Natural killer cell (primary cell): ENCODE measurements at regions not wholly inside any gene's neighbourhood (a gene's known extent, or its start where the extent isn't known, plus 50 kb on each side); places are given as distances from the start of the nearest gene placed in this dataset.

Source experiments
- ATAC-seq, 3 donors: fragments of 150-1000 bp in 2 of 3; fragments of 200-7000 bp in 1 of 3; cut with Tn5 transposase; 1 replicate in 1 of 3; 2 replicates in 2 of 3; pipeline ENCODE4 v1.10.0; 2021; ENCODE audit warnings: mild to moderate bottlenecking in 2 of 3, moderate library complexity in 2 of 3
- DNase-seq, 2 donors: peaks; one replicate each; pipeline versions ENCODE4 v3.0.0 to v3.0.0-alpha.2; 2013 to 2021; ENCODE audit warnings: mixed read lengths in 1 of 2
- H3K27ac ChIP-seq: one replicate; pipeline ENCODE4 v1.5.1; 2013; ENCODE audit warnings: mild to moderate bottlenecking, low read length
- H3K27me3 ChIP-seq: one replicate; pipeline ENCODE4 v1.6.1; 2013; ENCODE audit warnings: low read length; ENCODE audit not compliant: control insufficient read depth, insufficient read depth
- H3K36me3 ChIP-seq: one replicate; pipeline ENCODE4 v1.6.1; 2013; ENCODE audit warnings: low read length; ENCODE audit not compliant: control insufficient read depth, insufficient read depth
- H3K4me1 ChIP-seq: one replicate; pipeline ENCODE4 v1.6.1; 2013; ENCODE audit warnings: low read length; ENCODE audit not compliant: control insufficient read depth, insufficient read depth
- H3K4me3 ChIP-seq: one replicate; pipeline ENCODE4 v1.5.1; 2013; ENCODE audit warnings: low read length
- H3K9me3 ChIP-seq: one replicate; pipeline ENCODE4 v1.6.1; 2013; ENCODE audit warnings: low read length; ENCODE audit not compliant: control insufficient read depth, insufficient read depth
- H3K27ac Mint-ChIP-seq, 2 donors: one replicate each; pipeline ENCODE4 v1.8.0; 2022; ENCODE audit warnings: mild to moderate bottlenecking in 2 of 2, mixed read lengths in 2 of 2, moderate library complexity in 1 of 2
- H3K27me3 Mint-ChIP-seq, 2 donors: one replicate each; pipeline ENCODE4 v1.8.0; 2022; ENCODE audit warnings: low read depth in 2 of 2, mixed read lengths in 2 of 2
- H3K36me3 Mint-ChIP-seq: one replicate; pipeline ENCODE4 v1.8.0; 2022; ENCODE audit warnings: mixed read lengths
- H3K4me1 Mint-ChIP-seq, 2 donors: one replicate each; pipeline ENCODE4 v1.8.0; 2022; ENCODE audit warnings: mixed read lengths in 2 of 2
- H3K4me3 Mint-ChIP-seq: one replicate; pipeline ENCODE4 v1.8.0; 2022; ENCODE audit warnings: mild to moderate bottlenecking, moderate library complexity, mixed read lengths
- H3K9me3 Mint-ChIP-seq, 2 donors: one replicate each; pipeline ENCODE4 v1.8.0; 2022; ENCODE audit warnings: mixed read lengths in 2 of 2
- WGBS: methylation state at CpG from one replicate; pipeline ENCODE4 v1.1.7; 2013; ENCODE audit warnings: missing lambda C conversion rate; ENCODE audit not compliant: insufficient coverage; 5-methylcytosine and 5-hydroxymethylcytosine counted together
- intact Hi-C: fragments of 100-400 bp; cut with micrococcal nuclease; formaldehyde crosslinking; loops from one replicate; pipeline ENCODE4 v1.14.2; 2022
- TF ChIP-seq, protein P1 (sequence below): fragments of 200-600 bp; IDR thresholded peaks from one replicate; pipeline ENCODE4 v1.8.0; 2022; ENCODE audit warnings: antibody characterized with exemption

DNA sequence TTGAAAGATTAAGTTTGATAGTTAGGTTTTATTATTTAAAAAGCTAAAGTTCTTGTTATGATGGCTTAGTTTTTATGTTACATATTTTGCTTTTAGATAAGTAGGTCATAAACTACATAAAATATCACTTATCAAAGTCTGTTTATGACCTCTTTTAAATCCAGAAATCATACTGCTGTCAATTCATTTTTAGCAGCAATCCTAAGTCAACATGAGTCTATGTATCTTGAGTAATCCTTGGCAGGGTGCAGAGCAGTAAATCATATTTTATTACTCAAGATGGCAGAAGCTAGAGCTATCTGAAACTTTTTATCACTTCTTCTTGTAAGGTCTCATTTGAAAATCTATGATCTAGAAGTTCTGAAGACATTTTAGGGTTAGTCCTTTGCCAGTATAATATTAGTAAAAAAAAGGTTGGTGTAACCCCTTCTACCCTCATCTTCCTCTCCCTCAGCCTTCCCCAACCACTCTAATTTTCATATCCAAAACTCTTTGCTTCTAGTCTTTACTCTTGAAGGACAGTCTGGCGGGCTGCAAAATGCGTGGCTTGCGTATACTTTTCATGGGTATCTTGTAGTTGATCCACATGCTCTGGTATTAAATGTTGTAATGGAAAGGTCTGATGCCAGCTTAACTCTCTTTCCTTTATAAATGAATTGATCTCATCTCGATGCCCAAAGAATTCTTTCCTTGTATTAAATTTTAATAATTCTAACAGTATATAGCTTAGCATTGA is 134.0 kb upstream of the THRB start:
- H3K27me3 Mint-ChIP-seq: no peaks in the 10 kb centered on the region
- Histone ChIP-seq H3K9me3 (no peaks in the 10 kb centered on the region), H3K36me3 (no peaks in the 10 kb centered on the region), H3K27me3 (no peaks in the 10 kb centered on the region), H3K4me1 (no peaks in the 10 kb centered on the region), H3K4me3 (no peak overlapping the region), H3K27ac (no peak overlapping the region)
- DNase-seq: no peak
- TF ChIP-seq, protein P1, sequence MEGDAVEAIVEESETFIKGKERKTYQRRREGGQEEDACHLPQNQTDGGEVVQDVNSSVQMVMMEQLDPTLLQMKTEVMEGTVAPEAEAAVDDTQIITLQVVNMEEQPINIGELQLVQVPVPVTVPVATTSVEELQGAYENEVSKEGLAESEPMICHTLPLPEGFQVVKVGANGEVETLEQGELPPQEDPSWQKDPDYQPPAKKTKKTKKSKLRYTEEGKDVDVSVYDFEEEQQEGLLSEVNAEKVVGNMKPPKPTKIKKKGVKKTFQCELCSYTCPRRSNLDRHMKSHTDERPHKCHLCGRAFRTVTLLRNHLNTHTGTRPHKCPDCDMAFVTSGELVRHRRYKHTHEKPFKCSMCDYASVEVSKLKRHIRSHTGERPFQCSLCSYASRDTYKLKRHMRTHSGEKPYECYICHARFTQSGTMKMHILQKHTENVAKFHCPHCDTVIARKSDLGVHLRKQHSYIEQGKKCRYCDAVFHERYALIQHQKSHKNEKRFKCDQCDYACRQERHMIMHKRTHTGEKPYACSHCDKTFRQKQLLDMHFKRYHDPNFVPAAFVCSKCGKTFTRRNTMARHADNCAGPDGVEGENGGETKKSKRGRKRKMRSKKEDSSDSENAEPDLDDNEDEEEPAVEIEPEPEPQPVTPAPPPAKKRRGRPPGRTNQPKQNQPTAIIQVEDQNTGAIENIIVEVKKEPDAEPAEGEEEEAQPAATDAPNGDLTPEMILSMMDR: no peak
- H3K36me3 Mint-ChIP-seq: no peaks in the 10 kb centered on the region
- WGBS: 100% methylated on average over 3 of the region's 4 CpGs
- intact Hi-C loops: no loop called here
- H3K4me1 Mint-ChIP-seq: no peaks in the 10 kb centered on the region
- peaks cover 0 to 4% of the 10 kb centered on the region in 2 donors for H3K9me3 Mint-ChIP-seq
- H3K27ac Mint-ChIP-seq: no peak overlapping the region
- ATAC-seq: no peak
- no peak overlapping the region for H3K4me3 Mint-ChIP-seq

DNA sequence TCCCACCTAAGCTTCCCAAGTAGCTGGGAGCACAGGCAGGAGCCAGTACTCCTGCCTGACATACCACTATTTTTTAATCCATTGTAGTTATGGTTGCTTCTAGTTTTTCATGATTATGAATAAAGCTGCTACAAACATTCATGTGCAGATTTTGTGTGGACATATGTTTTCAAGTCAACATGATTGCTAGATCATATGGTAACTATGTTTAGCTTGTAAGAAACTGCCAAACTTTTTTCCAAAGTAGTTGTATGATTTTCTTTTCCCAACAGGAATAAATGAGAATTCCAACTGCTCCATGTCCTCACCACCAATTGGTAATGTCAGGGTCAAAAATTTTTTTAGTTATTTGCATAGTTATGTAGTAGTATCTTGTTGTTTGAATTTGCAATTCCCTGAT is 136.8 kb upstream of the THRB start:
- ATAC-seq (no peak), DNase-seq (no peak)
- Histone ChIP-seq H3K27me3 (no peaks in the 10 kb centered on the region), H3K36me3 (no peaks in the 10 kb centered on the region), H3K4me1 (no peaks in the 10 kb centered on the region), H3K9me3 (no peaks in the 10 kb centered on the region), H3K27ac (no peak overlapping the region), H3K4me3 (no peak overlapping the region)
- no peaks in the 10 kb centered on the region for H3K27me3 Mint-ChIP-seq
- no peak overlapping the region for H3K4me3 Mint-ChIP-seq
- H3K4me1 Mint-ChIP-seq: no peaks in the 10 kb centered on the region
- H3K36me3 Mint-ChIP-seq: no peaks in the 10 kb centered on the region
- intact Hi-C loops: no loop called here
- H3K27ac Mint-ChIP-seq: no peak overlapping the region
- peaks cover 0 to 6% of the 10 kb centered on the region in 2 donors for H3K9me3 Mint-ChIP-seq
- TF ChIP-seq, protein P1: no peak

DNA sequence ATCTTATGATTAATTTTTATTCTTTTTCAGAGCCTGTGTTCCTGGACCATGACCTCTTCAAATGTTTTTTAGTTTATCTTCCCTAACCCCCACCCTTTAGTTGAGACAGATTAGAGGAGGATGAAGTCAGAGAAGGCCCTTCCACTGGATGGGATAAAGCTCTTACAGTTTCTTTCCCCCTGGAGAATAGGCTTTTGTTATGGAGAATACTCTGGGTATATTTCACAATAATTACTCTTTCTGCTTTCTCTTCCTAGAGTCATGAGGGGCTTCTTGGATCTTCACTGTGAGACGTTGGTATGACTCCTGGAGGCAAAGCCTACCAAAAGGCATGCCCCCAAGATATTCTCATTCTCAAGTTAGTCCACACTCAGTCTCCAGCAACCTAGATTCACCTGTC is 144.4 kb upstream of the THRB start:
- Histone ChIP-seq H3K4me3 (no peak overlapping the region), H3K36me3 (no peaks in the 10 kb centered on the region), H3K9me3 (no peaks in the 10 kb centered on the region), H3K27ac (no peak overlapping the region), H3K4me1 (no peaks in the 10 kb centered on the region), H3K27me3 (no peaks in the 10 kb centered on the region)
- 70% methylated on average over 1 of the region's 1 CpG for WGBS
- ATAC-seq: no peak
- Mint-ChIP-seq H3K27ac (no peak overlapping the region), H3K4me1 (no peaks in the 10 kb centered on the region), H3K36me3 (no peaks in the 10 kb centered on the region), H3K9me3 (peaks cover 3 to 10% of the 10 kb centered on the region in 2 donors), H3K27me3 (peaks cover 0 to 2% of the 10 kb centered on the region in 2 donors), H3K4me3 (no peak overlapping the region)
- no peak for DNase-seq
- intact Hi-C loops: no loop called here
- TF ChIP-seq, protein P1: no peak
